ENCODE measurements at regions not wholly inside any gene's neighbourhood (a gene's known extent, or its start where the extent isn't known, plus 50 kb on each side); places are given as distances from the start of the nearest gene placed in this dataset.

DNA sequence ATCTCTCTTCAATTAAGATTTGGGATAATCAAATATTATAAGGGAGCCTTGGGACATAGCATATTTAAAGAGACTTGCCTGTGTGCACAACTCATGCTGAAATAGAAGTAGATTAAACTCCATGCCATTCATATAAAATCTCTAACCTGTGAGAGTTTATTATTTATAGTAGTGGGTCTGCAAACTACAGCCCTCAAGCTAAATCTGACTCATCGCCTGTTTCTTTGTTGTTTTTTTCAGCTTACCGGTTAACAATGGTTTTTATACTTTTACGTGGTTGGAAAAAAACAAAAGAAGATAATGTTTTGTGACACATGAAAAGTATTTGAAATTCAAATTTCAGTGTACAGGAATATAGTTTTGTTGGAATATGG, 61.9 kb upstream of the GHR start:
- ChIA-PET POLR2A (no interaction called here), CTCF (interaction anchor here (1.4 kb wide), 1 partner anchor 9 kb away, joined by 3 read pairs; no protein-coding TSS in a partner anchor)
- no peak for DNase-seq
- intact Hi-C loops (cut with DNase I, micrococcal nuclease) = no loop called here
- Histone ChIP-seq H3K36me3 (ENCODE audit: insufficient read depth, low read length) (no peaks in the 10 kb centered on the region), H3K4me1 (ENCODE audit: insufficient read depth, low read length) (no peaks in the 10 kb centered on the region), H3K9me3 (ENCODE audit: control insufficient read depth in 1 of 2, insufficient read depth in 1 of 2, low read length in 2 of 2) (no peaks in the 10 kb centered on the region), H3K4me3 (ENCODE audit: low read length) (no peak overlapping the region), H3K27me3 (ENCODE audit: control insufficient read depth in 1 of 2, insufficient read depth in 2 of 2, low read length in 2 of 2) (no peaks in the 10 kb centered on the region), H3K27ac (ENCODE audit: low read depth in 1 of 2, low read length in 2 of 2) (no peak overlapping the region)
- Mint-ChIP-seq H3K36me3 (ENCODE audit: low read depth) (no peaks in the 10 kb centered on the region), H3K9me3 (peaks cover 3% of the 10 kb centered on the region), H3K27ac (no peak overlapping the region), H3K27me3 (peaks cover 3% of the 10 kb centered on the region), H3K4me1 (ENCODE audit: low read depth) (no peaks in the 10 kb centered on the region), H3K4me3 (no peak overlapping the region)
- no peak for ATAC-seq (ENCODE audit: poor library complexity)
- TF ChIP-seq CTCF (IDR thresholded peaks at IDR 0.05) = no peak

- TF ChIP-seq CTCF (IDR thresholded peaks at IDR 0.05) = no peak
Observed at GRCh38 chr5:42366051-42366450, 57.2 kb upstream of the GHR start.

More at GRCh38 chr5:42366051-42366450, 57.2 kb upstream of the GHR start:
- Histone ChIP-seq H3K9me3 (ENCODE audit: control insufficient read depth in 1 of 2, insufficient read depth in 1 of 2, low read length in 2 of 2) (no peaks in the 10 kb centered on the region), H3K27ac (ENCODE audit: low read depth in 1 of 2, low read length in 2 of 2) (no peak overlapping the region), H3K27me3 (ENCODE audit: control insufficient read depth in 1 of 2, insufficient read depth in 2 of 2, low read length in 2 of 2) (no peaks in the 10 kb centered on the region), H3K4me3 (ENCODE audit: low read length) (no peak overlapping the region), H3K36me3 (ENCODE audit: insufficient read depth, low read length) (no peaks in the 10 kb centered on the region), H3K4me1 (ENCODE audit: insufficient read depth, low read length) (no peaks in the 10 kb centered on the region)
- H3K27ac Mint-ChIP-seq = no peak overlapping the region
- intact Hi-C loops (cut with DNase I, micrococcal nuclease) = no loop called here
- no peak overlapping the region for H3K4me3 Mint-ChIP-seq
- H3K27me3 Mint-ChIP-seq = peaks cover 3% of the 10 kb centered on the region
- H3K4me1 Mint-ChIP-seq (ENCODE audit: low read depth) = no peaks in the 10 kb centered on the region
- ATAC-seq (ENCODE audit: poor library complexity) (no peak), DNase-seq (no peak)
- ChIA-PET POLR2A (no interaction called here), CTCF (no interaction called here)
- no peaks in the 10 kb centered on the region for H3K36me3 Mint-ChIP-seq (ENCODE audit: low read depth)
- H3K9me3 Mint-ChIP-seq = peaks cover 3% of the 10 kb centered on the region

Measured in CD4-positive, alpha-beta T cell (primary cell).